Heart left ventricle (tissue), 16 donors: ENCODE measurements at regions not wholly inside any gene's neighbourhood (a gene's known extent, or its start where the extent isn't known, plus 50 kb on each side); places are given as distances from the start of the nearest gene placed in this dataset.

Experiments
- ATAC-seq, 4 donors: fragments of 200-7000 bp; cut with Tn5 transposase; one replicate each; pipeline ENCODE4 v1.9.1; 2020 to 2022; ENCODE audit warnings: moderate library complexity in 4 of 4, mild to moderate bottlenecking in 3 of 4, moderate number of reproducible peaks in 1 of 4
- DNase-seq, 5 donors: peaks; one replicate each; pipeline ENCODE4 v3.0.0-alpha.2; 2020
- H3K27ac ChIP-seq, 12 donors: fragments of 200-600 bp; sonication (generic) in 4 of 12; one replicate each; pipeline versions ENCODE4 v1.5.0 to v1.8.0; 2016 to 2022; ENCODE audit warnings: mild to moderate bottlenecking in 2 of 12
- H3K27me3 ChIP-seq, 9 donors: fragments of 200-600 bp; sonication (generic) in 2 of 9; one replicate each; pipeline versions ENCODE4 v1.5.1 to v1.8.0; 2016 to 2022; ENCODE audit warnings: mild to moderate bottlenecking in 3 of 9
- H3K36me3 ChIP-seq, 9 donors: fragments of 200-600 bp; sonication (generic) in 2 of 9; one replicate each; pipeline versions ENCODE4 v1.5.0 to v1.8.0; 2018 to 2022; ENCODE audit warnings: mild to moderate bottlenecking in 2 of 9
- H3K4me1 ChIP-seq, 12 donors: fragments of 200-600 bp; sonication (generic) in 4 of 12; one replicate each; pipeline versions ENCODE4 v1.5.0 to v1.8.0; 2016 to 2022; ENCODE audit warnings: mild to moderate bottlenecking in 3 of 12
- H3K4me3 ChIP-seq, 12 donors: fragments of 200-600 bp; sonication (generic) in 4 of 12; one replicate each; pipeline versions ENCODE4 v1.5.0 to v1.8.0; 2017 to 2022; ENCODE audit warnings: mild to moderate bottlenecking in 9 of 12, moderate library complexity in 4 of 12
- H3K9me3 ChIP-seq, 12 donors: fragments of 200-600 bp; sonication (generic) in 4 of 12; one replicate each; pipeline versions ENCODE4 v1.5.0 to v1.8.0; 2016 to 2022; ENCODE audit warnings: mild to moderate bottlenecking in 1 of 12
- CTCF ChIP-seq, 12 donors: fragments of 200-600 bp; sonication (generic) in 4 of 12; IDR thresholded peaks; one replicate each; pipeline versions ENCODE4 v1.5.0 to v1.8.0; 2018 to 2022; ENCODE audit warnings: antibody characterized with exemption in 12 of 12, mild to moderate bottlenecking in 5 of 12
- POLR2A ChIP-seq, 2 donors: fragments of 450-650 bp; IDR thresholded peaks; one replicate each; pipeline ENCODE4 v1.6.1; 2017; ENCODE audit warnings: antibody characterized with exemption in 2 of 2, mild to moderate bottlenecking in 2 of 2, moderate library complexity in 2 of 2
- WGBS, 4 donors: extraction: QIAGEN DNeasy Blood & Tissue Kit in 2 of 4; methylation state at CpG; one replicate each; pipeline versions ENCODE4 v1.1.5 to v1.1.7; 2013 to 2018; 5-methylcytosine and 5-hydroxymethylcytosine counted together
- intact Hi-C, 10 donors: fragments of 100-400 bp; cut with DNase I; formaldehyde crosslinking; loops; one replicate each; pipeline versions ENCODE4 v1.11.1 to v1.14.2; 2022
- donor health status: ischemic (EF 13 %, LVEDD 7.1; RV severe dilation, severe dysfunction).
- donor health status: healthy with polysubstance abuse.
- donor health status: DM: no; HTN: yes; CAD: no.
- donor health status: DM: no; HTN: no; CAD: no.
- donor health status: ischemic (EF 25% LVEDD 6.9; RV normal size, moderate dysfunction).
- donor health status: ischemic (EF 25% LVEDD 5.7; RV mildly dilated, moderate dysfunction).
- donor health status: healthy.
- donor health status: DM: yes; HTN: yes; CAD: no.
- donor health status: ischemic (EF 35%, LVEDD 5.7; RV mildly dilated, moderate dysfunction).
- donor health status: nonischemic (EF 11% LVEDD 7.7; RV severe dilation, severe dysfunction).
- donor health status: DM: yes; HTN: yes; CAD: no.
- donor health status: PGD.
- donor health status: ischemic (EF 29% LVEDD 5.4; RV normal size, mild dysfunction).
- donor health status: nonischemic (EF 23%, LVEDD 6.1; RV moderate dilation, normal function).

GRCh38 chr15:39230908-39231285, 350.0 kb upstream of the THBS1 start:
- no peaks in the 10 kb centered on the region for H3K9me3 ChIP-seq
- intact Hi-C loops, result loop anchor here in 1 of 10 donors (10.0 kb wide), 1 partner anchor 74 kb away; no protein-coding TSS in a partner anchor
- TF ChIP-seq POLR2A (IDR thresholded peaks at IDR 0.05), result no peak
- no peak for TF ChIP-seq CTCF (IDR thresholded peaks at IDR 0.05)
- DNase-seq (no peak), ATAC-seq (no peak)
- peaks cover 0 to 9% (median 0%) of the 10 kb centered on the region in 12 donors for H3K4me1 ChIP-seq
- no peak overlapping the region for H3K27ac ChIP-seq
- no peak overlapping the region for H3K4me3 ChIP-seq
- 74 to 94% (median 86%) methylated on average over 1 of the region's 1 CpG for WGBS, 4 donors
- no peaks in the 10 kb centered on the region for H3K36me3 ChIP-seq
- no peaks in the 10 kb centered on the region for H3K27me3 ChIP-seq

GRCh38 chr15:39232512-39232911, 348.4 kb upstream of the THBS1 start:
- H3K4me1 ChIP-seq, result peaks cover 0 to 9% (median 0%) of the 10 kb centered on the region in 12 donors

GRCh38 chr15:39235084-39235795, 345.6 kb upstream of the THBS1 start:
- no peak for TF ChIP-seq POLR2A (IDR thresholded peaks at IDR 0.05)
- no peak for TF ChIP-seq CTCF (IDR thresholded peaks at IDR 0.05)
- Histone ChIP-seq H3K27me3 (no peaks in the 10 kb centered on the region), H3K4me1 (peaks cover 0 to 9% (median 0%) of the 10 kb centered on the region in 12 donors), H3K9me3 (no peaks in the 10 kb centered on the region), H3K27ac (no peak overlapping the region), H3K36me3 (no peaks in the 10 kb centered on the region), H3K4me3 (no peak overlapping the region)
- 81 to 87% (median 83%) methylated on average over 5 of the region's 5 CpGs for WGBS, 4 donors
- no peak for ATAC-seq
- no peak for DNase-seq
- intact Hi-C loops, result loop anchor here in 1 of 10 donors (10.0 kb wide), 1 partner anchor 70 kb away; no protein-coding TSS in a partner anchor

More at GRCh38 chr15:39232512-39232911, 348.4 kb upstream of the THBS1 start:
- no peak for TF ChIP-seq POLR2A (IDR thresholded peaks at IDR 0.05)
- TF ChIP-seq CTCF (IDR thresholded peaks at IDR 0.05), result no peak
- no peak for ATAC-seq
- H3K27ac ChIP-seq, result no peak overlapping the region
- intact Hi-C loops, result loop anchor here in 1 of 10 donors (10.0 kb wide), 1 partner anchor 72 kb away; no protein-coding TSS in a partner anchor
- no peaks in the 10 kb centered on the region for H3K27me3 ChIP-seq
- 86 to 92% (median 87%) methylated on average over 4 of the region's 4 CpGs for WGBS, 4 donors
- H3K36me3 ChIP-seq, result no peaks in the 10 kb centered on the region
- no peak for DNase-seq
- no peaks in the 10 kb centered on the region for H3K9me3 ChIP-seq
- no peak overlapping the region for H3K4me3 ChIP-seq

GRCh38 chr15:39236375-39236774, 344.5 kb upstream of the THBS1 start:
- Histone ChIP-seq H3K27ac (no peak overlapping the region), H3K36me3 (no peaks in the 10 kb centered on the region), H3K4me3 (no peak overlapping the region), H3K27me3 (no peaks in the 10 kb centered on the region), H3K9me3 (peaks cover 0 to 5% (median 0%) of the 10 kb centered on the region in 12 donors), H3K4me1 (peaks cover 0 to 8% (median 0%) of the 10 kb centered on the region in 12 donors)
- TF ChIP-seq POLR2A (IDR thresholded peaks at IDR 0.05) (no peak), CTCF (IDR thresholded peaks at IDR 0.05) (no peak)
- ATAC-seq (no peak), DNase-seq (no peak)
- intact Hi-C loops, result loop anchor here in 1 of 10 donors (10.0 kb wide), 1 partner anchor 68 kb away; no protein-coding TSS in a partner anchor
